GM19438 (cell line): ENCODE measurements at regions not wholly inside any gene's neighbourhood (a gene's known extent, or its start where the extent isn't known, plus 50 kb on each side); places are given as distances from the start of the nearest gene placed in this dataset.
"Not testable (repeated sequence)": the region's sequence is repeated elsewhere in the genome, so short reads cannot be mapped to it uniquely, and the experiment has no call there.

Experiments used
- ATAC-seq: cut with Tn5 transposase; IDR thresholded peaks from one replicate; pipeline ENCODE4 v1.9.1; 2021; ENCODE audit warnings: low read depth; ENCODE audit not compliant: unreplicated experiment

GRCh38 chr11:95413761-95414160 is 182.8 kb upstream of the SESN3 start:
- ATAC-seq: no peak

- no peak for ATAC-seq
Observed at GRCh38 chr11:95413021-95413420, 182.0 kb upstream of the SESN3 start.

- no peak for ATAC-seq
Observed at GRCh38 chr11:95412074-95412473, 181.1 kb upstream of the SESN3 start.

GRCh38 chr11:95410707-95411106 is 179.7 kb upstream of the SESN3 start:
- ATAC-seq: not testable (repeated sequence)

- no peak for ATAC-seq
Observed at GRCh38 chr11:95406271-95406670, 175.3 kb upstream of the SESN3 start.

GRCh38 chr11:95404370-95404769 is 173.4 kb upstream of the SESN3 start:
- no peak for ATAC-seq

- ATAC-seq: no peak
Observed at GRCh38 chr11:95398437-95399112, 167.6 kb upstream of the SESN3 start.

GRCh38 chr11:95392644-95393043 is 161.6 kb upstream of the SESN3 start:
- ATAC-seq: no peak

GRCh38 chr11:95389427-95389826 is 158.4 kb upstream of the SESN3 start:
- ATAC-seq: no peak

GRCh38 chr11:95388086-95388485 is 157.1 kb upstream of the SESN3 start:
- no peak for ATAC-seq

- no peak for ATAC-seq
Observed at GRCh38 chr11:95387325-95387724, 156.3 kb upstream of the SESN3 start.

GRCh38 chr11:95385577-95385976 is 154.6 kb upstream of the SESN3 start:
- no peak for ATAC-seq

- no peak for ATAC-seq
Observed at GRCh38 chr11:95379479-95379878, 148.5 kb upstream of the SESN3 start.

GRCh38 chr11:95378789-95379188 is 147.8 kb upstream of the SESN3 start:
- ATAC-seq: no peak

GRCh38 chr11:95378111-95378510 is 147.1 kb upstream of the SESN3 start:
- ATAC-seq: no peak

GRCh38 chr11:95375886-95376285 is 144.9 kb upstream of the SESN3 start:
- ATAC-seq: no peak

GRCh38 chr11:95375451-95375850 is 144.4 kb upstream of the SESN3 start:
- ATAC-seq: no peak

- ATAC-seq: no peak
Observed at GRCh38 chr11:95374105-95374504, 143.1 kb upstream of the SESN3 start.

GRCh38 chr11:95373241-95373640 is 142.2 kb upstream of the SESN3 start:
- no peak for ATAC-seq

- ATAC-seq: no peak
Observed at GRCh38 chr11:95372097-95372656, 141.2 kb upstream of the SESN3 start.

GRCh38 chr11:95371153-95371552 is 140.2 kb upstream of the SESN3 start:
- no peak for ATAC-seq

- ATAC-seq: no peak
Observed at GRCh38 chr11:95367726-95368125, 136.7 kb upstream of the SESN3 start.

- no peak for ATAC-seq
Observed at GRCh38 chr11:95365348-95365747, 134.3 kb upstream of the SESN3 start.
